HG03354 (cell line): ENCODE measurements at regions not wholly inside any gene's neighbourhood (a gene's known extent, or its start where the extent isn't known, plus 50 kb on each side); places are given as distances from the start of the nearest gene placed in this dataset.
"Not testable (repeated sequence)": the region's sequence is repeated elsewhere in the genome, so short reads cannot be mapped to it uniquely, and the experiment has no call there.

Experiments used
- ATAC-seq: cut with Tn5 transposase; IDR thresholded peaks from one replicate; pipeline ENCODE4 v1.9.1; 2021; ENCODE audit warnings: mild to moderate bottlenecking; ENCODE audit not compliant: unreplicated experiment, poor library complexity, severe bottlenecking

GRCh38 chr14:71807049-71807448 lies 125.2 kb upstream of the RGS6 start:
- ATAC-seq = not testable (repeated sequence)

GRCh38 chr14:71810800-71811199 lies 121.4 kb upstream of the RGS6 start:
- ATAC-seq = not testable (repeated sequence)

DNA sequence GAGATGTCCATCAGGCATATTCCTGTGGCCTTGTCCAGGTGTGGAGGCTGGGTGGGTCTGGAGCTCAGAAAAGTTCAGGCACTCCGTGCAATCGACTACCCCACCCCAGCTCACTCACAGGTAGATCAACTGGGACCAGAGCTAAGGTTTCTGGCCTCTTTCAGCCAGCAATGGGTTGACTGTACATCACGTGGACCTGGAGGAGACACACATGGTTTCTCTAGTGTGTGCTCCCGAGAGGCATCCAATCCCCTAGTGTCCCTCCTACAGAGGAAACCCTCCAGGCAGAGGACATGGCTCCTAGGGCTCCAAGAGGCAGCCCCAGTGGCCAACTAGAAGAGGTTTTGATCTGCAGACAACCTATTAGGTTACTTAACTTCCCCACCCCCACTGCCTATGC lies 119.5 kb upstream of the RGS6 start:
- no peak for ATAC-seq

DNA sequence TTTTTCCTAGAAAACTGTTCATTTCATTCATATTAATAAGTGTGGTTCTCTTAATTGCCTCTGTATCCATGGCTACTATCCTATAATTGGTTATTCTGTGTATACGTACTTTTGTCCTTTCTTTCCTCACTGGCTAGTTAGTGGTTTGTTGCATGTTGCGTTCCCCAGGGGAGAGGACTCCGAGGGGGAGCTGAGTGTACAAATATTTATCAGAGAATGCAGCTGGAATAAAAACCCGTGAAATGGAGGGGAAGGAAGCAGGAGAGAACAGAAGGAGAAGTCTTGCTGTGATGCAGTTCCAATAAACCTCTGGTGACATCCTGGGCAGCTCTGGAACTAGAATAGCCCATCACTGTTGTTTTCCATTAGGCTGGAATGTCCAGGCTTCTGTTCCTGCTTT lies 117.1 kb upstream of the RGS6 start:
- no peak for ATAC-seq

GRCh38 chr14:71824816-71825215 lies 107.4 kb upstream of the RGS6 start:
- ATAC-seq = no peak

DNA sequence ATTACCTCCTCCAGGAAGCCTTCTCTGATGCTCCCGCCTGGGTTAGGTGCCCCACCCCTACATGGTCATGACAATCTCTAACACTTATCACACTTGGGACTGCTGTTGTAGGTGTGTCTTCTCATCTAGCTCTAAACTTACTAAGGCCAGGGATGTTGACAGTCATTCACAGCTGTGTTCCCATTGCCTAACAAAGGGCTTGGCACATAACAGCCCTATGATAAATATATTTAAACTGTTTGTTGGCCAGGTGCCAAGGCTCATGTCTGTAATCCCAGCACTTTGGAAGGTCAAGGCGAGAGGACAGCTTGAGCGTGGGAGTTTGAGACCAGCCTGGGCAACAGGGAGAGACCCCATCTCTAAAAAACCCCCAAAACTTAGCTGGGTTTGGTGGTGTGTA lies 98.8 kb upstream of the RGS6 start:
- no peak for ATAC-seq

GRCh38 chr14:71834284-71835204 lies 97.7 kb upstream of the RGS6 start:
- no peak for ATAC-seq

DNA sequence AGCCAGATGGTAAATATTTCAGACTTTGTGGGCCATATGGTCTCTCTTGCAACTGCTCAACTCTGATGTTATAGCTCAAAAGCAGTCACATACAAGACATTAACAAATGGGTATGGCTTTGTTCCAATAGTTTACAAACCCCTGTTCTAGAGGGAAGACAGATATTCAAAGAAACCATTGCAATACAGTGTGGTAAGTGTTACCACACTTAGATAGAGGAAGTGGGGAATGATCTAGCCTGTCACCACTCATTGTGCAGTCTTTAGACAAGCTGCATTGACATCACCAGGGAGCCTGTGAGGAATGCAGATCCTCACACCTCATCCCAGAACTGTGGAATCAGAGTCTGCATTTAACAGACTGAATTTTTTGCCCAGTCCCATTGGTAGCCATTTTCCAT lies 80.0 kb upstream of the RGS6 start:
- ATAC-seq = no peak

DNA sequence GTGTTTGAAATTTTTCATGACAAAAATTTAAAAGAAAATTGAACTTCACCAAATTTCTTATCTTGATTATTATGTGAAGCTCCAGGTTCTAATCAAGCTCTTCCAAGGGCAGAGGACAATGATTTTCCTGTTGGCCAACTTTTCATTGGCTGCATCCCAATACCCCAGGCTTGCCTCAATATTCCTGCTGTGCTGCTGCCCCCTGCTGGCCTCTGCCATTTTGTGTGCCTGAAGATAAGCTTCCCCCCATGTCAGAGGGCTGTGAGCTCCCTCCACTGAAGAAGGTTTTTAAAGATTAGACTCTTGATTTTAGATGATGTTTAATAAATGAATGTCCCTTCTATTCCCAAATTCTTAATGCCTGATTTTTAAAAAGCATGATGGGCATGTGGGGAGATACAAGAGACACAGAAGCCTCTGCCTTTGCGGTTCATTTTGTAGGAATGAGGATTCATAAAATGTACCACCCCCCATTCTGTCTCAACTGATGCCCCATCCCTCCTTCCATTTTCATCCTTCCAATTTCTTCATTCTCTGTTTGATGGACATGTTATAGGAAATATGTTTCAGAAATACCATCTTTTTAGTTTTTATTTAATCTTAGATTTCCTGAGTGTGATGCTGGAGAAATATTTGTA lies 76.7 kb upstream of the RGS6 start:
- ATAC-seq = no peak

DNA sequence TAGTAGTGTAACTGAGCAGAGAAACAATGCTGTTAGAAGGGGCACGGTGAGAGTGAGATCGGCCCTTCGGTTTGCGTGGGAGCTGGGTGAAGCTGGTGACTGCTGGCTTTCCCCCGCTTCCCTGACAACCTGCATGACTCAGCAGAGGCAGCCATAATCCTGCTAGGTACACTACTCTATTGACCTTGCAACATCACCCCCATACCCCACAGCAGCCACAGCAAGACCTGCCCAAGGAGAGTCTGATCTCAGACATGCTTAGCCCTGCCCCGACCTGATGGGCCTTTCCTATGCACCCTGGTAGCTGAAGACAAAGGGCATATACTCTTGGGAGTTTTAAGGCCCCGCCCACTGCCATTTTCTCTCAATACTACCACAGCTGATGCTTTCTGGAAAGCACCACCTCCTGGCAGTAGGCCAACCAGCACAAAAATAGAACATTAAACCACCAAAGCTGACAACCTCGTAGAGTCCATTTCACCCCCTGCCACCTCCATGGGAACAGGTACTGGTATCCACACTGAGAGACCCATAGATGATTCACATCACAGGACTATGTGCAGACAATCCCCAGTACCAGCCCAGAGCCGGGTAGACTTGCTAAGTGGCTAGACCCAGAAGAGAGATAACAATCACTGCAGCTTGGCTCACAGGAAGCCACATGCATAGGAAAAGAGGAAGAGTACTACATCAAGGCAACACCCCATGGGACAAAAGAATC lies 75.9 kb upstream of the RGS6 start:
- ATAC-seq = no peak

DNA sequence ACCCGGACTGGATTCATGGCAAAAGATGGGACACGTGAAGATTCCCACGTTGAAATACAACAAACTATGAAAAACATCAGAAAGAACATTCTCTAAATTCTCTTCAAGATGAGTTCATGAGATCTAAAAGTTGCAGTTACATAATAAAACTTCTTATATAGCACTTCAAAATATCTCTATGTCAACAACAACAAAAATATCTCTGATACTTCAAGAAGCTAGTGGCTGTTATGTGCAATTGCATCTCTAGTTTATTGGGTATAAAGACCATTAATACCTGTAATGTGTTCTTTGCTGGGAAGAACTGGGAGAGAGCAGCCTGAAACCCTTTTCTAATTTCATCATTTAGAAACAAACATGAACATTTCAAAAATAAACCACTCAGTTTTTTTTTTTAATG lies 69.2 kb upstream of the RGS6 start:
- no peak for ATAC-seq

- no peak for ATAC-seq
Measured at GRCh38 chr14:71863766-71864165, 68.5 kb upstream of the RGS6 start.
